M059J (cell line): ENCODE measurements at regions not wholly inside any gene's neighbourhood (a gene's known extent, or its start where the extent isn't known, plus 50 kb on each side); places are given as distances from the start of the nearest gene placed in this dataset.
"Not testable (repeated sequence)": the region's sequence is repeated elsewhere in the genome, so short reads cannot be mapped to it uniquely, and the experiment has no call there.

ENCODE experiments used
- DNase-seq: peaks from one replicate; pipeline ENCODE4 v3.0.0-alpha.2; 2012; ENCODE audit warnings: low read depth

DNA sequence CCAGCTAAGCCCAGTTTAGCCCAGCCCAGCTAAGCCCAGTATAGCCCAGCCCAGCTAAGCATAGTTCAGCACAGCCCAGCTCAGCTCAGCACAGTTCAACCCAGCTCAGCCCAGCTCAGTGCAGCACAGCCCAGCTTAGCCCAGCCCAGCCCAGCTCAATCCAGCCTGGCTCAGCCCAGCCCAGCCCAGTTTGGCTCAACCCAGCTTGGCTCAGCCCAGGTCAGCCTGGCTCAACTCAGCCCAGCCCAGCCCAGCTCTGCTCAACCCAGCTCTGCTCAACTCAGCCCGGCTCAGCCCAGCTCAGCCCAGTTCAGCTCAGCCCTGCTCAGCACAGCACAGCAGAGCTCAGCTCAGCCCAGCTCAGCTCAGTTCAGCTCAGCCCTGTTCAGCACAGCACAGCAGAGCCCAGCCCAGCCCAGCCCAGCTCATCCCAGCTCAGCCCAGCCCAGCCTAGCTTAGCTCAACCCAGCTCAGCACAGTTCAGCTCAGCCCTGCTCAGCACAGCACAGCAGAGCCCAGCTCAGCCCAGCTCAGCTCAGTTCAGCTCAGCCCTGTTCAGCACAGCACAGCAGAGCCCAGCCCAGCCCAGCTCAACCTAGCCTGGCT is 330.9 kb downstream of the TMEM121 start:
- no peak for DNase-seq

DNA sequence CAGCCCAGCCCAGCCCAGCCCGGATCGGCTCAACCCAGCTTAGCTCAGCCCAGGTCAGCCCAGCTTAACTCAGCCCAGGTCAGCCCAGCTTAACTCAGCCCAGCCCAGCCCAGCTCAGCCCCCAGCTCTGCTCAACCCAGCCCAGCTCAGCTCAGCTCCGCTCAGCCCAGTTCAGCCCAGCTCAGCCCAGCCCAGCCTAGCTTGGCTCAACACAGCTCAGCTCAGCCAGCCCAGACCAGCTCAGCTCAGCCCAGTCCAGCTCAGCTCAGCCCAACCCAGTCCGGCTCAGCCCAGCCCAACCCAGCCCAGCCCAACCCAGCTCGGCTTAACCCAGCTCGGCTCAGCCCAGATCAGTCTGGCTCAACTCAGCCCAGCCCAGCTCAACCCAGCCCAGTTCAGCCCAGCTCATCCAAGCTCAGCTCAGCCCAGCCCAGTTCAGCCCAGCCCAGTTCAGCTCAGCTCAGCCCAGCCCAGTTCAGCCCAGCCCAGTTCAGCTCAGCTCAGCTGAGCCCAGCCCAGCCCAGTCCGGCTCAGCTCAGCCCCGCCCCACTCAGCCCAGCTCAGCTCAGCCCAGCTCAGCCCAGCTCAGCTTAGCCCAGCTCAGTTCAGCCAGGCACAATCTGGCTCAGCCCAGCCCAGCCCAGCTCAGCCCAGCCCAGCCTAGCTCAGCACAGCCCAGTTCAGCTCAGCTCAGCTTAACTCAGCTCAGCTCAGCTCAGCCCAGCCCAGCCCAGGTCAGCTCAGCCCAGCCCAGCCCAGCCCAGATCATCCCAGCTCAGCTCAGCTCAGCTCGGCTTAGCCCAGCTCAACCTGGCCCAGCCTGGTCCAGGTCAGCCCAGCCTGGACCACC is 331.7 kb downstream of the TMEM121 start:
- no peak for DNase-seq

DNA sequence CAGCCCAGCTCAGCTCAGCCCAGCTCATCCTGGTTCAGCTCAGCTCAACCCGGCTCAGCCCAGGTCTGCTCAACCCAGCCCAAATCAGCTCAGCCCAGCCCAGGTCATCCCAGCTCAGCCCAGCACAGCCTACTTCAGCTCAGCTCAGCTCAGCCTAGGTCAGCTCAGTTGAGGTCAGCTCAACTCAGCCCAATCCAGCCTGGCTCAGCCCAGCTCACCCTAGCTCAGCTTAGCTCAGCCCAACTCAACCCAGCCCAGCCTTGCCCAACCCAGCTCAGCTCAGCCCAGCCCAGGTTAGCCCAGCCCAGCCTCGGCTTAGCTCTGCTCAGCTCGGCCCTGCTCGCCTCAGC is 332.3 kb downstream of the TMEM121 start:
- no peak for DNase-seq

DNA sequence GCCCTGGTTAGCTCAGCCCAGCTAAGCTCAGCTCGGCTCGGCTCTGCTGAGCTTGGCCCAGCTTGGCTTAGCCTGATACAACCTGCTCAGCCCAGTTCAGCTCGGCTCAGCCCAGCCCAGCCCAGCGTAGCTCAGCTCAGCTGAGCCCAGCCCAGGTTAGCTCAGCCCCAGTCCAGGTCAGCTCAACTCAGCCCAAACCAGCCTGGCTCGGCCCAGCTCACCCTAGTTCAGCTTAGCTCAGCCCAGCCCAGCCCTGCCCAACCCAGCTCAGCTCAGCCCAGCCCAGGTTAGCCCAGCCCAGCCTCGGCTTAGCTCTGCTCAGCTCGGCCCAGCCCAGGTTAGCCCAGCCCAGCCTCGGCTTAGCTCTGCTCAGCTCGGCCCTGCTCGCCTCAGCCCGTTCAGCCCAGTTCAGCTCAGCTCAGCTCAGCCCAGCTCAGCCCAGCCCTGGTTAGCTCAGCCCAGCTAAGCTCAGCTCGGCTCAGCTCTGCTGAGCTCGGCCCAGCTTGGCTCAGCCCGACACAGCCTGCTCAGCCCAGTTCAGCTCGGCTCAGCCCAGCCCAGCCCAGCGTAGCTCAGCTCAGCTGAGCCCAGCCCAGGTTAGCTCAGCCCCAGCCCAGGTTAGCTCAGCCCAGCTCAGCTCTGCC is 332.8 kb downstream of the TMEM121 start:
- not testable (repeated sequence) for DNase-seq

DNA sequence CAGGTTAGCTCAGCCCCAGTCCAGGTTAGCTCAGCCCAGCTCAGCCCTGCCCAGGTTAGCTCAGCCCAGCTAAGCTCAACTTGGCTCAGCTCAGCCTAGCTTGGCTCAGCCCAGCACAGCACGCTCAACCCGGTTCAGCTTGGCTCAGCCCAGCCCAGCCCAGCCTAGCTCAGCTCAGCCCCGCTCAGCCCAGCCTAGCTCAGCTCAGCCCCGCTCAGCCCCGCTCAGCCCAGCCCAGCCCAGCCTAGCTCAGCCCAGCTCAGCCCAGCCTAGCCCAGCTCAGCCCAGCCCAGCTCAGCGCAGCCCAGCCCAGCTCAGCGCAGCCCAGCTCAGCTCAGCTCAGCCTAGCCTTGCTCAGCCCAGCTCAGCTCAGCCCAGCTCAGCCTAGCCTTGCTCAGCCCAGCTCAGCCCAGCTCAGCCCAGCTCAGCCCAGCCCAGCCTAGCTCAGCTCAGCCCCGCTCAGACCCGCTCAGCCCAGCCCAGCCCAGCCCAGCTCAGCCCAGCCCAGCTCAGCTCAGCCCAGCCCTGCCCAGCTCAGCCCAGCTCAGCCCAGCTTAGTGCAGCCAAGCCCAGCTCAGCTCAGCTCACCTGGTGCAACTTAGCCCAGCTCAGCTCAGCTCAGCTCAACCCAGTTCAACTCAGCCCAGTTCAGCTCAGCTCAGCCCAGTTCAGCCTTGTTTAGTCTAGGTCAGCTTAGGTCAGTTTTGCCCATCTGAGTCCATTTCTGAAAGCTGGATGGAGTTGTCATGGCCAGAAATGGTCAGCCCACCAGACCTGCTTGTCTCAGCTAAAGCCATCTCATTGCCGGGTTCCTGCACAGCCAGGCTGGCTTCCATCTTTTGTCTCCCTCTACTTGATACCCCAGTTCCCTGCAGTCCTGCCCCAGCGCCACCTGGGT is 333.6 kb downstream of the TMEM121 start:
- no peak for DNase-seq

DNA sequence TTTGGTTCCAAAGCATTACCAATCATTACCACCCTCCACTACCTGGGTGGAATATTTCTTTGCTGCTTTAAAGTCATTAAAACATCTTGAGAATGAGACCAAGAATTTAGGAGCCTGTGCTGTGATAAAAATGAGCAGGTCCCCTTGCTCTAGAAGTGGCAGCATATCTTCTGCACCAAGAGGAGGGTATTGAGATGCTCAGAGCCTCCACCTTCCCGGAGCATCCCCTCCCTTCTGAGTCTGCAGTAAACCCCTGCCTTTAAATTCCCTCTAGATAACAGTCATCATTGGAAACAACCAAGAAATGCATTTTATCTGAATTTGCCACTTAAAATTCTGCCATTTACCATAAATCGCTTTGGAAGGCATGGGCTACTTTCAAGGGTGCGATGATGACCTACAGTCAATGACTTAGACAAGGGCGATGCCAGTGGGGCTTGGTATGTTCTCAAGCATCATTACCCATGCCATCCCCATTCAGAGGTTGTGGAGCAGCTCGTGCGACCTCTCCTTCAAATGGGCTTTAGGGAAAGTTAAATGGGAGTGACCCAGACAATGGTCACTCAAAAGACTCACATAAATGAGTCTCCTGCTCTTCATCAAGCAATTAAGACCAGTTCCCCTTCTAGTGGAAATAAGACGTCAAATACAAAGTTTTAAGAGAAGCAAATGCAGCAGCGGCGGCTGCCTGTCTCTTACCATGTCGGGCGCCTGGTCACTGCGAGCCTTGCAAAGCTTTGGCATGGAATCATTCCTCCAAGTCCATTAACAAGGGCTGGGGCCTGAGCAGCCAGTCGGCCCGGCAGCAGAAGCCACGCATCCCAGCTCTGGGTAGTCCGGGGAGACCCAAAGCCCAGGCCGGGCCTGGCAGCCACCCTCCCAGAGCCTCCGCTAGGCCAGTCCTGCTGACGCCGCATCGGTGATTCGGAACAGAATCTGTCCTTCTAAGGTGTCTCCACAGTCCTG is 334.5 kb downstream of the TMEM121 start:
- no peak for DNase-seq

DNA sequence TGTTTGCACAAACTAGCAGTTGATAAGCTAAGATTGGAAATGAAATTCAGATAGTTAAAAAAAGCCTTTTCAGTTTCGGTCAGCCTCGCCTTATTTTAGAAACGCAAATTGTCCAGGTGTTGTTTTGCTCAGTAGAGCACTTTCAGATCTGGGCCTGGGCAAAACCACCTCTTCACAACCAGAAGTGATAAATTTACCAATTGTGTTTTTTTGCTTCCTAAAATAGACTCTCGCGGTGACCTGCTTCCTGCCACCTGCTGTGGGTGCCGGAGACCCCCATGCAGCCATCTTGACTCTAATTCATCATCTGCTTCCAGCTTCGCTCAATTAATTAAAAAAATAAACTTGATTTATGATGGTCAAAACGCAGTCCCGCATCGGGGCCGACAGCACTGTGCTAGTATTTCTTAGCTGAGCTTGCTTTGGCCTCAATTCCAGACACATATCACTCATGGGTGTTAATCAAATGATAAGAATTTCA is 335.6 kb downstream of the TMEM121 start:
- DNase-seq: no peak

DNA sequence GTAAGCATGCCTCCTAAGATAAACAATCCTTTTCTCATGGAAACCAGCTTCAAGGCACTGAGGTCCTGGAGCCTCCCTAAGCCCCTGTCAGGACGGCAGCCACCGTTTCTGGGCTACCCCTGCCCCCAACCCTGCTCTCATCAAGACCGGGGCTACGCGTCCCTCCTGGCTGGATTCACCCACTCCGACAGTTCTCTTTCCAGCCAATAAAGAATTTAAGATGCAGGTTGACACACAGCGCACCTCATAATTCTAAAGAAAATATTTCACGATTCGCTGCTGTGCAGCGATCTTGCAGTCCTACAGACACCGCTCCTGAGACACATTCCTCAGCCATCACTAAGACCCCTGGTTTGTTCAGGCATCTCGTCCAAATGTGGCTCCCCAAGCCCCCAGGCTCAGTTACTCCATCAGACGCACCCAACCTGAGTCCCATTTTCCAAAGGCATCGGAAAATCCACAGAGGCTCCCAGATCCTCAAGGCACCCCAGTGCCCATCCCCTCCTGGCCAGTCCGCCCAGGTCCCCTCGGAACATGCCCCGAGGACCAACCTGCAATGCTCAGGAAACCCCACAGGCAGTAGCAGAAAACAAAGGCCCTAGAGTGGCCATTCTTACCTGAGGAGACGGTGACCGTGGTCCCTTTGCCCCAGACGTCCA is 336.3 kb downstream of the TMEM121 start:
- DNase-seq: no peak

DNA sequence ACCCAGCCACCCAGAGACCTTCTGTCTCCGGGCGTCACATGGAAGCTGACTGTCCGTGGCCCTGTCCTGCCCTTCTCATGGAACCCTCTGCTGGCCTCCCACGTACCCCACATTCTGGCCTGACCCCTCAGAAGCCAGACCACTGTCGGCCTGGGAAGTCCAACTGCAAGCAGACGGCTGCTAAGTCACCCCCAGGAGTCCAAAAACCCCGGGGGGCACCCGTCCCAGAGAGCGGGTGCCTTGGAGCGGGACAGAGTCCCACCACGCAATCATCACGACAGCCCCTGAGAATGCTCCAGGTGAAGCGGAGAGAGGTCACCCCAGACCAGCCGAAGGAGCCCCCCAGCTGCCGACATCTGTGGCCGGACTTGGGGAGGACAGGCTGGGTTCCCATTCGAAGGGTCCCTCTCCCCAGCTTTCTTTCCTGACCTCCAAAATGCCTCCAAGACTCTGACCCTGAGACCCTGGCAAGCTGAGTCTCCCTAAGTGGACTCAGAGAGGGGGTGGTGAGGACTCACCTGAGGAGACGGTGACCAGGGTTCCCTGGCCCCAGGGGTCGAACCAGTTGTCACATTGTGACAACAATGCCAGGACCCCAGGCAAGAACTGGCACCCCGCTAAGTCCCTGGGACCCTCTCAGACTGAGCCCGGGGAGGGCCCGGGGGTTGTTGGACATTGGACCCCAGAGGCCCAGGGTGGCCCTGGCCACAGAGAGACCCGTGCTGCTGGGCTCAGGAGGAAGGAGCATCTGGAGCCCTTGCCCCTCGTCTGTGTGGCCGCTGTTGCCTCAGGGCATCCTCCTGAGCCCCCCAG is 337.1 kb downstream of the TMEM121 start:
- DNase-seq: no peak

DNA sequence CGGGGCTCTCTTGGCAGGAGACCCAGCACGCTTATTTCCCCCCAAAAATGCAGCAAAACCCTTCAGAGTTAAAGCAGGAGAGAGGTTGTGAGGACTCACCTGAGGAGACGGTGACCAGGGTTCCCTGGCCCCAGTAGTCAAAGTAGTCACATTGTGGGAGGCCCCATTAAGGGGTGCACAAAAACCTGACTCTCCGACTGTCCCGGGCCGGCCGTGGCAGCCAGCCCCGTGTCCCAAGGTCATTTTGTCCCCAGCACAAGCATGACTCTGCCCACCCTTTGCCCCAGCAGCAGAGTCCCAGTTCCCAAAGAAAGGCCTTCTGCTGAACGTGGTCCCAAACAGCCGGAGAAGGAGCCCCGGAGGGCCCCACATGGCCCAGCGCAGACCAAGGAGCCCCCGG is 337.7 kb downstream of the TMEM121 start:
- DNase-seq: no peak

DNA sequence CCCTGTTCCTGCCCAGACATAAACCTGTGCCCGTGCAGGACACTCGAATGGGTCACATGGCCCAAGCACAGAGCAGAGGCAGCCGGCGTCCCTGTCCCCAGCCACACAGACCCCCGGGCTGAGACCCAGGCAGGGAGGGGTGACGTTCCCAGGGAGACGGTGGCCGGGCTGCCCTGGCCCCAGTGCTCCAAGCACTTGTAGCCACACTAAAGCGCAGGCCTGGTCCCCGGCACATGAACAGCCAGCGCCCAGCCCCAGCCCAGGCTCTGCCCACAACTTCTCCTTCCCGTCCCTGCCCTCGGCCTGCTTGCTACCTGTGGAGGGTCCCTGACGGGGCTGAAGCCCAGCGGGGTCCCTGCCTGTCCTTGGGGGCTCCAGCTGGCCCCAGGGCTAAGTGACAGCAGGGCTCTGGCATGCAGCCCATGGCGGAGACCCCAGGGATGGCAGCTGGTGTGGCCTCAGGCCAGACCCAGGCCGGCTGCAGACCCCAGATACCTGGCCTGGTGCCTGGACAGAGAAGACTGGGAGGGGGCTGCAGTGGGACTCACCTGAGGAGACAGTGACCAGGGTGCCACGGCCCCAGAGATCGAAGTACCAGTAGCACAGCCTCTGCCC is 338.4 kb downstream of the TMEM121 start:
- no peak for DNase-seq

DNA sequence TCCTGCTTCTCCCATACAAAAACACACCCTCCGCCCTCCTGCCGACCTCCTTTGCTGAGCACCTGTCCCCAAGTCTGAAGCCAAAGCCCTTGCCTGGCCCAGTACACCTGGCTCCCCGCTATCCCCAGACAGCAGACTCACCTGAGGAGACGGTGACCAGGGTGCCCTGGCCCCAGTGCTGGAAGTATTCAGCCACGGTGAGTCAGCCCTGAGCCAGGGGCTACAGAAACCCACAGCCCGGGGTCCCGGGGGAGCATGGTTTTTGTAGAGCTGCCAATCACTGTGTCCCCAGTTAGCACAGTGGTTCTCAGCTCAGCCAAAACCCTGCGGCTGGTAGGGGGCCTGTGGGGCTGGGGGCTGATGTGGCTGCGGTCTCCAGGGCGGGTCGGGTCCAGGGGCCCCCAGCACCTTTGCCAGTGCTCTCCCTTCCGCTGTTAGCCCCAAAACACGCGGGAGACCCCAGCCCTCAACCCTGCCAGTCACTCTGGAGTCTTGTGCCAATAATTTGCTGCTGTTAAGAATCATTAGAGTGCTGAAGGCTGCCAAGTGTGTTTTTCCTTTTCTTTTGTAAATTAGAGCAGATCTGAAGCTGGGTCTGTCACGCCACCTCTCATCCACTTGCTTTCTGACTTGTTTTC is 339.0 kb downstream of the TMEM121 start:
- DNase-seq: no peak

DNA sequence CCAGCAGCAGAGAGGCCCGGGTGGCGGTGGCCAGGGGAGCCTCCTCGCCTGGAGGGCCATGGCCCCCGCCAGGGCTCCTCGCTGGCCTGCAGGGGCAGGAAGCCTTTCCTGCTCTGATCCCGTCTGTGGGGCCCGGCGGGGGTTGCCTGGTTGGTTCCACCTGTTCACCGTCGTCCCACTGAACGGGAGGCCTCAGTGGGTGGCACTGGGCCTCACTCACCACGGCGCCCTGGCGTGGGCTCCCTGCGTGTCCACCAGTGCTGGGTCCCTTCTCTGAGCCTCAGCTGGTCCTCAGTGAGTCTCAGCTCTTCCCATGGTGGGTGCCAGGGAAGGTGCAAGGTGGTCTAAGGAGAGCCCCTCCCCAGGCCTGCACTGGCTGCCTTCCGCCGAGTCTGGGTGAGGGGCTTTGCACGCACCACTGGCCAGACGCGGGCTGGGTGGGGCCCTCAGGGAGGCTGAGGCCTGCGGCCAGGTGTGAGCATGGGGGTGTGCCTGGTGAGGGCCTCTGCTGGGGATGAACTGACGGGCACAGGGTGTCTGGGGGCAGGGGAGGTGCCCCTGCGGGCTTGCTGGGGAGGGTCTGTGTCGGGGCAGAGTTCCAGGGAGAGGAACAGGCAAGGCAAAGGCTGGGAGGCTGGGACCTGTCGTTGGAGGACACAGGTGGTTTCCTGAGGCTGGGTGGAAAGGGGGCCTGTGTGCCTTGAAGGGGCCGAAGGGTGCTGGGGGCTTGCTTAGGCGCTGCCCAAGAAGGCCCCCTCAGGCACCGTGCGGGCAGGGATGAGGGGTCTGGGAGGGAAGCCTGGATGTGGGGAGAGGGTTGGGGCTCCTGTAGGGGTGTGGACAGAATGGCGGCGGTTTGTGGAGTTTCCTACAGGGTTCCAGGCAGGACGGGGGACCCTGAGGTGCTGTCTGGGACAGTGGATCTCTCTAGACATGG is 339.8 kb downstream of the TMEM121 start:
- no peak for DNase-seq

DNA sequence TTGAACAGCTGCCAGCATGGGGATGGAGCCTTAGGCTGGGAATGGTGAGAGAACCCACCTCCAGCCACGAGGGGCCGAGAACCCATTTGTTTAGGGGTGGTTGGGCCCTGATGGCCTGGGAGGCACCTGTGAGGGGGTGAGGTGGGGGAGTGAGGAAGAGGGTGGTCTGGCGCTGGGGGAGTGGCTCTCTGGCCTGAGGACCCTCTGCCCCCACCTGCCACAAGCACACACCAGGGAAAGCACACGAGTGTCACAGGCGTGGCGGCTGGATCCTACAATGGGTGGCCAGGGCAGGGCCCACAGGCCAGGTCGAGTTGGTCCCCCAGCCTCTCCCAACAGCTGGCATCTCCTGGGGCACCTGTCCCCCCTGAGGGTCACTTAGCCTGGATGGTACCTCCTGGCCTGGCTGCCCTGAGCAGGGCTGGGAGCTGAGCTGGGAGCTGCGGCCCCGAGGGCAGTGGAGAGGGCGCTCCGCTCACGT is 340.5 kb downstream of the TMEM121 start:
- no peak for DNase-seq

DNA sequence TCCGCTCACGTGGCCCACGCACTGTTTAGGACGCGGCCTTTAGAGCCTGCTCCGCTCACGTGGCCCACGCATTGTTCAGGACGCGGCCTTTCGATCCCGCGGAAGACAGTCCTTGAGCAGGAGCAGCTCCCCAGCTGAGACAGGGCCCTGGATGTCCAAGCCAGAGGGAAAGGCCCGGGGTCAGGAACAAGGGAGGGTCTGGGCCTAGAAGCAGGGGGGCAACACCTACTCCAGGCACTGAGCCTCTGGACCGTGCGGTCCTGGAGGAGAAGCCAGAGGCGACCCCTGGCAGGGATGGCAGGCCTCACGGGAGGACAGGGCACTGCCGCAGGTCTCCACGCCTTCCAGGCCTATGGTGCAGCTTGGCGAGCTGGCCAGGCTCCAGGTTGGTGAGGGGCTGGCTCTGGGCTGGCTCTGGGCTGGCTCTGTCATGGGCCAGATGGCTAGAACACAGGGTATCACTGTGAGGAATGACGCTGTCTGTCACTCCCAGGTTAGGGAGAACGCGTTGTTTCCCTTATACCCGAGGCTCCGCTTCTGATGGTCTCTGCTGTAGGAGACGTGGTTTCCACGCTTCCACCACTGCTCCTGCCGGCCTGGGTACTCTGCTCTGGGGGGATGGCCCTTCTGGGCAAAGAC is 341.7 kb downstream of the TMEM121 start:
- DNase-seq: no peak

DNA sequence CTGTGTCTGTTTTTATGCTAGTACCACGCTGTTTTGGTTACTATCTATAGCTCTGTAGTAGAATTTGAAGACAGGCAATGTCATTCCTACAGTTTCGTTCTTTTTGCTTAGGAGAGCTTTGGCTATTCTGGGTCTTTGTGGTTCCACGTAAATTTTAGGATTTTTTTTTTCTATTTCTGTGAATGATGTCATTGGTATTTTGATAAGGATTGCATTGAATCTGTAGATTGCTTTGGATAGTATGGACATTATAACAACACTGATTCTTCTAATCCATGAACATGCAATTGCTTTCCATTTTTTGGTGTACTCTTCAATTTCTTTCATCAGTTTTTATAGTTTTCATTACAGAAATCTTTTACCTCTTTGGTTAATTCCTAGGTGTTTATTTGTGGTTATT is 345.2 kb downstream of the TMEM121 start:
- DNase-seq: no peak
